IPS-18a (cell line): ENCODE measurements at regions not wholly inside any gene's neighbourhood (a gene's known extent, or its start where the extent isn't known, plus 50 kb on each side); places are given as distances from the start of the nearest gene placed in this dataset.

Experiments used
- H3K27ac ChIP-seq: one replicate; pipeline ENCODE4 v1.5.1; 2013; ENCODE audit warnings: low read length
- H3K27me3 ChIP-seq: one replicate; pipeline ENCODE4 v1.6.1; 2013; ENCODE audit warnings: mild to moderate bottlenecking, low read length; ENCODE audit not compliant: control insufficient read depth, insufficient read depth
- H3K36me3 ChIP-seq: one replicate; pipeline ENCODE4 v1.6.1; 2013; ENCODE audit warnings: low read depth, low read length; ENCODE audit not compliant: control insufficient read depth
- H3K4me1 ChIP-seq: one replicate; pipeline ENCODE4 v1.6.1; 2013; ENCODE audit warnings: low read depth, low read length; ENCODE audit not compliant: control insufficient read depth
- H3K4me3 ChIP-seq: one replicate; pipeline ENCODE4 v1.5.1; 2013; ENCODE audit warnings: low read length
- H3K9ac ChIP-seq: one replicate; pipeline ENCODE4 v1.6.1; 2013; ENCODE audit warnings: mild to moderate bottlenecking, low read length, moderate library complexity
- H3K9me3 ChIP-seq: one replicate; pipeline ENCODE4 v1.6.1; 2013; ENCODE audit warnings: low read depth, low read length; ENCODE audit not compliant: control insufficient read depth

GRCh38 chr2:122856696-122857095 is 1101.2 kb downstream of the TSN start:
- Histone ChIP-seq H3K4me3 (no peak overlapping the region), H3K9ac (no peak overlapping the region), H3K36me3 (no peaks in the 10 kb centered on the region), H3K27me3 (no peaks in the 10 kb centered on the region), H3K9me3 (no peaks in the 10 kb centered on the region), H3K27ac (no peak overlapping the region), H3K4me1 (no peaks in the 10 kb centered on the region)

- Histone ChIP-seq H3K4me3 (no peak overlapping the region), H3K27me3 (no peaks in the 10 kb centered on the region), H3K36me3 (no peaks in the 10 kb centered on the region), H3K9ac (no peak overlapping the region), H3K4me1 (no peaks in the 10 kb centered on the region), H3K27ac (no peak overlapping the region), H3K9me3 (no peaks in the 10 kb centered on the region)
These were observed 1102.7 kb downstream of the TSN start for GRCh38 chr2:122858075-122858702.

DNA sequence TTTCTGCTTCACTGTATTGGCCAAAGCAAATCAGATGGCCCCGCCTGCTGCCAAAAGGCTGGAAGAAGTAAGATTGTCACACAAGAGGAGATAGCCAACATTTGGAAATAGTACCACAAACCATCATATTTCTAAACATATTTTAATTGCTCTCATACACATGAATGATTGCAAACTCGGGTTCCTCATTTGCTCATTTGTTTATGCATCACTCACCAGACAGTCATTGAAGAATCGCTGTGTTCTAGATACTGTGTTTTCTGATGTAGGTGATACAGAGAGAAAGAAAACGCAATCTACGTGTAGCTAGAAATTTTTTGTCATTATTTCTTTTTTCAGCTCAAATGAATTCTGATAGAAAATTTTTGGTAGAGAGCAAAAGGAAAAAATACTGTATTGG is 1103.4 kb downstream of the TSN start:
- H3K9me3 ChIP-seq, result no peaks in the 10 kb centered on the region
- no peak overlapping the region for H3K27ac ChIP-seq
- H3K27me3 ChIP-seq, result no peaks in the 10 kb centered on the region
- H3K36me3 ChIP-seq, result no peaks in the 10 kb centered on the region
- no peak overlapping the region for H3K4me3 ChIP-seq
- H3K4me1 ChIP-seq, result no peaks in the 10 kb centered on the region
- H3K9ac ChIP-seq, result no peak overlapping the region

DNA sequence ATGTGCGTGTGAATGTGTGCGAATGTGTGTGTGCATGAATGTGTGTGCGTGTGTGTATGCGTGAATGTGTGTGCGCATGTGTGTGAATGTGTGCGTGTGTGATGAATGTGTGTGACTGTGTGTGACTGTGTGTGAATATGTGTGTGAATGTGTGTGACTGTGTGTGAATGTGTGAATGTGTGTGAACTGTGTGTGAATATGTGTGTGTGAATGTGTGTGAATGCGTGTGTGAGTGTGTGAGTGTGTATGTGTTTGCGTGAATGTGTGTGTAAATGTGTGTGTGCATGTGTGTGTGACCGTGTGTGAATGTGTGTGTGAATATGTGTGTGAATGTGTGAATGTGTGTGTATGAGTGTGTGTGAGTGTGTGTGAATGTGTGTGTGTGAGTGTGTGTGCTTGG is 1103.8 kb downstream of the TSN start:
- H3K9me3 ChIP-seq, result no peaks in the 10 kb centered on the region
- no peak overlapping the region for H3K9ac ChIP-seq
- no peak overlapping the region for H3K27ac ChIP-seq
- H3K4me3 ChIP-seq, result no peak overlapping the region
- H3K36me3 ChIP-seq, result no peaks in the 10 kb centered on the region
- no peaks in the 10 kb centered on the region for H3K4me1 ChIP-seq
- no peaks in the 10 kb centered on the region for H3K27me3 ChIP-seq

DNA sequence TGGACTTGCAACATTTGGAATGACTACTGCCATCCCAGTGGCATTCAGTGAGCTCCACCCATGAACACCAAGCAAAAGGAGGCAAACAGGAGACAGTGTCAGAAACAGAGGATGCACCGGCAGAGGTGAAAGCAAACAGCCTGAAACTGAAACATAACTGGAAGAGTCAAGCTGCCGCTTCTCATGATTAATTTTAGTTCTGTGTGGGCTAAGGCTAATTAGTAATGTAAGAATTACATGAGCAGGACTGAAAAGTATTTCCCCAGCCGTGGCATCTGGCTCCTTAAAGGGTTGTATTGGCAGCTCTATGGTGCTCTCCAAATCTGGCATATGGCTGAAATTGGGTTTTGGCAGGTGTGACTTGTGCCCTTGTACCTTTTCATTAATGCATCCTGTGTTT is 1108.1 kb downstream of the TSN start:
- Histone ChIP-seq H3K27ac (no peak overlapping the region), H3K27me3 (no peaks in the 10 kb centered on the region), H3K36me3 (no peaks in the 10 kb centered on the region), H3K9me3 (no peaks in the 10 kb centered on the region), H3K4me1 (no peaks in the 10 kb centered on the region), H3K4me3 (no peak overlapping the region), H3K9ac (no peak overlapping the region)

- H3K4me1 ChIP-seq, result no peaks in the 10 kb centered on the region
- H3K9ac ChIP-seq, result no peak overlapping the region
- no peaks in the 10 kb centered on the region for H3K27me3 ChIP-seq
- H3K9me3 ChIP-seq, result no peaks in the 10 kb centered on the region
- no peaks in the 10 kb centered on the region for H3K36me3 ChIP-seq
- H3K4me3 ChIP-seq, result no peak overlapping the region
- no peak overlapping the region for H3K27ac ChIP-seq
These were observed 1109.3 kb downstream of the TSN start for GRCh38 chr2:122864728-122865127.

DNA sequence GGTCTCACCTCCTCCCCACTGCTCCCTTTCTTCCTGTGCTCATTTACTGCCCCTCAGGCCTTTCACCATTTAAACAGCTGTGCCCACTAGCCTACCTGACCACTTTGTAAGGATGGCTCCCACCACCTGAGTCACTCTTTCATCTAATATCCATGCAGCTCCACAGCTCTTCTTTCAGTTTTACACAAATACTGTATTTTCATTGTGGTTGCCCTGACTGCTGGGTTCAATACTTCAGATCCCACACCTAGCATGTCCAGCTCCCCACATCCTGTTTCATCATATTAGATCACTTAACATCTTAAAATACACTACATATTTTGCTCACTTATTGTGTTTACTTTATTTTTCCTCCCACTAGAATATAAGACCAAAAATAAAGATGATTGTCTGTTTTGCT is 1110.6 kb downstream of the TSN start:
- H3K9me3 ChIP-seq, result no peaks in the 10 kb centered on the region
- no peaks in the 10 kb centered on the region for H3K4me1 ChIP-seq
- no peaks in the 10 kb centered on the region for H3K36me3 ChIP-seq
- H3K27ac ChIP-seq, result no peak overlapping the region
- no peaks in the 10 kb centered on the region for H3K27me3 ChIP-seq
- H3K9ac ChIP-seq, result no peak overlapping the region
- no peak overlapping the region for H3K4me3 ChIP-seq

DNA sequence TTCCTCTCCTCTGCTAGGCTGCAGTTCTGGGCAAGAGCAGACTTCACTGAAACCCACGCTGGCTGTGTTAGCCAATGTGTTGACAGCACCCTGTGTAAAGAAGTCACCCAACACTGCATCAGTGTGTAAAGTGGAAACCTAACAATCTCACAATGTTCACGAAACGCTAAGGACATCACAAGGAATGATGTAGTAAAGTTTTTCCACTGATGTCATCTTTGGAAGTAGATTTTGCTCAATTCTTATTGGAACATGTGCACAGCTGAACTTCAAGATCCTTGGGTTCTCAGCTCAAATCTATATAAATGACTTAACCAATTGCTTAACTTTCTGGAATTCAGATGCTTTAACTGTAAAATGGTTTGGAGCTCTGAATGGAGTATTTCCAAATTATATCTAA is 1112.5 kb downstream of the TSN start:
- Histone ChIP-seq H3K4me1 (no peaks in the 10 kb centered on the region), H3K36me3 (no peaks in the 10 kb centered on the region), H3K9ac (no peak overlapping the region), H3K27me3 (no peaks in the 10 kb centered on the region), H3K4me3 (no peak overlapping the region), H3K27ac (no peak overlapping the region), H3K9me3 (no peaks in the 10 kb centered on the region)

DNA sequence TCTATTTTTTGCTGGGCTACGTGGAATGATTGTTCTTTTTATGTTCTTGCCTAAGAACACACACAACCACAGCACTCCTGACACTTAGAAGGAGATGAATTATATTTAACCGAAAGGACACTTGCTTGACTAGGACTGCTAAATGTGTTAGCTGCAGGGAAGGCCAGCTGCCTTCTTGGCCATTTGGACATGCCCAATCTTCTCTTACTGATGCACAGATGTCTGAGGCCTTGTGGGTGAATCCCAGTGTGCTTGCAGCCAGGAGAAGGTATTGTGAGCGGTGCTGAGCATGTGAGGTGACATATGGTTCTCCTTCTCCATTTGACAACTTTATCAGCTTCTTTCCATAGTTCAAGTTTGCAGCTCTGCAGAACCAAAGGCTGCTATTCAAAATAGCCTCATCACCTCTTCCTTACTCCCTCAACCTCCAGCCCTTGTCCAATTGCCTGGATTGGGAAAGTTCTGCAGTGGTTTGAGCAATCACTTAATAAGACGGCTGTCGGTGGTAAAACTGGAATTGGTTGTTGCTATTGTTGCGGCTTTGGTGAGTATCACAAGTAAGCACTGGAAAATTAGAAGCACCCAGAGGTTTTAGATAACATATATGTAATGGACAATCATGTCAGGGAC is 1113.3 kb downstream of the TSN start:
- H3K4me1 ChIP-seq, result no peaks in the 10 kb centered on the region
- H3K4me3 ChIP-seq, result no peak overlapping the region
- H3K9ac ChIP-seq, result no peak overlapping the region
- no peak overlapping the region for H3K27ac ChIP-seq
- H3K27me3 ChIP-seq, result no peaks in the 10 kb centered on the region
- no peaks in the 10 kb centered on the region for H3K36me3 ChIP-seq
- no peaks in the 10 kb centered on the region for H3K9me3 ChIP-seq

GRCh38 chr2:122873951-122874350 is 1118.5 kb downstream of the TSN start:
- Histone ChIP-seq H3K4me3 (no peak overlapping the region), H3K9me3 (no peaks in the 10 kb centered on the region), H3K27ac (no peak overlapping the region), H3K27me3 (no peaks in the 10 kb centered on the region), H3K9ac (no peak overlapping the region), H3K36me3 (no peaks in the 10 kb centered on the region), H3K4me1 (no peaks in the 10 kb centered on the region)

GRCh38 chr2:122875091-122875865 is 1119.8 kb downstream of the TSN start:
- H3K27me3 ChIP-seq, result no peaks in the 10 kb centered on the region
- no peak overlapping the region for H3K9ac ChIP-seq
- no peak overlapping the region for H3K4me3 ChIP-seq
- H3K9me3 ChIP-seq, result no peaks in the 10 kb centered on the region
- no peaks in the 10 kb centered on the region for H3K4me1 ChIP-seq
- H3K27ac ChIP-seq, result no peak overlapping the region
- H3K36me3 ChIP-seq, result no peaks in the 10 kb centered on the region

DNA sequence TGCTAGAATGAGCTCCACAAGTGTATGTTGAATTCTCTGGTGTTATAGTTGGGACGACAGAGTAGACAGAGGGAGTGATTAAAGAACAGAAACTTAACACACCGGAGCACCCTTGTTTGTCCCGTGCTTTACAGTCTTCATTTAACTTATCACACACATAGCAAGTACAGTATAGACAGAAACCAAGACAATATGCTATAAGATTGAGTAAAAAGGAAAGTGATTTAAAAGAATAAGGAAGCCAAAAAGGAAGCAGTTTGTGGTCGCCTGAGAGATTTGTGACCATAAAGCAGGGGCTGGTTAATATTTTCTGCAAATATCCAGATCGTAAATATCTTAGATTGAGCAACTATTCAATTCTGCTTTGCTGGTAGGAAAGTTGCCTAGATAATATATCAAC is 1128.4 kb downstream of the TSN start:
- no peaks in the 10 kb centered on the region for H3K27me3 ChIP-seq
- H3K27ac ChIP-seq, result no peak overlapping the region
- H3K4me3 ChIP-seq, result no peak overlapping the region
- H3K9me3 ChIP-seq, result no peaks in the 10 kb centered on the region
- H3K4me1 ChIP-seq, result no peaks in the 10 kb centered on the region
- H3K9ac ChIP-seq, result no peak overlapping the region
- no peaks in the 10 kb centered on the region for H3K36me3 ChIP-seq
